ENCODE measurements at regions not wholly inside any gene's neighbourhood (a gene's known extent, or its start where the extent isn't known, plus 50 kb on each side); places are given as distances from the start of the nearest gene placed in this dataset.

DNA sequence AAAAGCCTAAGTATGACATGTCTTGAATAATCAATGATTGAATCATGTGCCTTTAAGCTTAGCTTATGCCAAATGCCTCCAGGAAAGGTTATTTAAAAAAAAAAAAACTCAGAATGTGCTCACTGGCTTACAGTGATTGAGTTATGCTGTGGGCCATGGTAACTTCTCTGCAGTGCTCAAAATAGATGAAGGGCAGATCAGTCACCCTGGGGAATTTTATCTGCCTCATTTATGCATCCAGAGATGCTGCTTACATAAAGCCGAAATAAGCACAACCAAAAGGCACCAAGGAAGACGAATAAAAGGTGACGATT, 118.7 kb upstream of the MDM1 start:
- Mint-ChIP-seq H3K27me3 (ENCODE audit: low read depth) (no peaks in the 10 kb centered on the region), H3K27ac (peak overlapping the region; percentile 94), H3K4me3 (peak overlapping the region; percentile 79), H3K36me3 (ENCODE audit: low read depth) (peaks cover under 1% of the 10 kb centered on the region), H3K9me3 (no peaks in the 10 kb centered on the region), H3K4me1 (ENCODE audit: low read depth) (peaks cover 87% of the 10 kb centered on the region)

DNA sequence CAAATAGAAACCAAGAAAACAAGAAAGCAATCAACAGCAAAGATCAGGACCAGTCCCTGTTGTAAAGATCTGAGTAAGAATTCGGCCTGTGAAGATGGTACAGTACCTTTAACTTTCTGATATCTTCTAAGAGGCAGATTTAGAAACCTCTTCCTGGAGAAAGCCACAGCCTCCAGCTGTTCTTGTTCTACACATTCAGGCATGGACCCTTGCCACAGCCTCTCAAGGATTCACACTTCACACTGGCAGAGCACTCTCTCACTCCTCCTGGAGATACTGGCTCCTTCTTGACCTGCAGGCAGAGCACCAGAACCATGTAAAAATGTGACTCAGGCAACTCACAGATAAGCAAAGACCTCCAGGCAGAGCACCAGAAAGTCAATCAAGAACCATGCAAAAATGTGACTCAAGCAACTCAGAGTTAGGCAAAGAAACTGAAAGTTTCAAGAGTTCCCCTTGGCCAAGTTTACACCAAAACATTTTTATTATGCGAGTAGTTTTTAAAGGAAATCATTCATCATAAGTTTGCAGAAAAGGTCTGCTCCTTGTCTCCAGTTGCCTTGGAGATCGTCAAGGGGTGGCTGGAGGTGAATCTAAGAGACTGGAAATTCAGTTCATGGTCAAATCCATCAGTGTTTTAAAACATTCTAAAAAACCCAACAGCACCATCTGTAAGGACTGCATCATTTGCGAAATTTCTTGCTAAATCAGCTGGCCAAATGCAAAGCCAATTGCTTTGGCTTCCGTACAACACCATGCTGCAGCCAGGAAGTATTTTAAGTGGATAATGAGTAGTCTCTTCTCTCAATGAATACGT, 119.3 kb upstream of the MDM1 start:
- H3K27me3 Mint-ChIP-seq (ENCODE audit: low read depth): no peaks in the 10 kb centered on the region
- peak overlapping the region; percentile 94 for H3K27ac Mint-ChIP-seq
- H3K9me3 Mint-ChIP-seq: no peaks in the 10 kb centered on the region
- peak overlapping the region; percentile 79 for H3K4me3 Mint-ChIP-seq
- peaks cover 3% of the 10 kb centered on the region for H3K36me3 Mint-ChIP-seq (ENCODE audit: low read depth)
- H3K4me1 Mint-ChIP-seq (ENCODE audit: low read depth): peaks cover 89% of the 10 kb centered on the region

GRCh38 chr12:68452078-68452715, 120.0 kb upstream of the MDM1 start:
- peaks cover 86% of the 10 kb centered on the region for H3K4me1 Mint-ChIP-seq (ENCODE audit: low read depth)
- H3K27me3 Mint-ChIP-seq (ENCODE audit: low read depth): no peaks in the 10 kb centered on the region
- peaks cover 3% of the 10 kb centered on the region for H3K36me3 Mint-ChIP-seq (ENCODE audit: low read depth)
- peak overlapping the region; percentile 94 for H3K27ac Mint-ChIP-seq
- H3K9me3 Mint-ChIP-seq: no peaks in the 10 kb centered on the region
- H3K4me3 Mint-ChIP-seq: peak overlapping the region; percentile 64

GRCh38 chr12:68453278-68453677, 121.1 kb upstream of the MDM1 start:
- Mint-ChIP-seq H3K27ac (peak overlapping the region; percentile 94), H3K4me3 (no peak overlapping the region), H3K27me3 (ENCODE audit: low read depth) (no peaks in the 10 kb centered on the region), H3K36me3 (ENCODE audit: low read depth) (peaks cover 7% of the 10 kb centered on the region), H3K4me1 (ENCODE audit: low read depth) (peaks cover 81% of the 10 kb centered on the region), H3K9me3 (no peaks in the 10 kb centered on the region)

- Mint-ChIP-seq H3K27me3 (ENCODE audit: low read depth) (no peaks in the 10 kb centered on the region), H3K27ac (no peak overlapping the region), H3K4me3 (no peak overlapping the region), H3K36me3 (ENCODE audit: low read depth) (peaks cover 7% of the 10 kb centered on the region), H3K9me3 (no peaks in the 10 kb centered on the region), H3K4me1 (ENCODE audit: low read depth) (peaks cover 78% of the 10 kb centered on the region)
Measured at GRCh38 chr12:68453876-68454275, 121.7 kb upstream of the MDM1 start.

DNA sequence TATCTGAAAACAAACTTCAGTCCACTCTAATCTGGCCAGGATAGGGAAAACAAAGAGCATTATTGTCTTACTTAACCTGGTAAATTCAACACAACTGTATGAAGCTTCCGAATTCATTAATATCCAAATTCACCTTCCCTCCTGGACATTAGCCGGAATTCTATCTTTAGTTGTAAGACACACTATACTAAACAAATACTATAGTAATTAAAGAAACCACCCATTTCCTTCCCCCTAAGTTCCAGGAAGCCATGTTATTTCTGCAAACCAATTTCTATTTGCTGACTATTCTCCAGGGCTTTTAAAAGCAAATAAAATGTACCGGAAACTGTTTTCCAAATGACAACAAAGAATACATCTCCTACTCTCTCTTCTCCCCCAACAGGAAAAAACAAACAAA, 122.7 kb upstream of the MDM1 start:
- H3K4me3 Mint-ChIP-seq: peak overlapping the region; percentile 44
- H3K36me3 Mint-ChIP-seq (ENCODE audit: low read depth): peaks cover 7% of the 10 kb centered on the region
- peaks cover 70% of the 10 kb centered on the region for H3K4me1 Mint-ChIP-seq (ENCODE audit: low read depth)
- H3K9me3 Mint-ChIP-seq: no peaks in the 10 kb centered on the region
- H3K27ac Mint-ChIP-seq: peak overlapping the region; percentile 31
- H3K27me3 Mint-ChIP-seq (ENCODE audit: low read depth): no peaks in the 10 kb centered on the region

DNA sequence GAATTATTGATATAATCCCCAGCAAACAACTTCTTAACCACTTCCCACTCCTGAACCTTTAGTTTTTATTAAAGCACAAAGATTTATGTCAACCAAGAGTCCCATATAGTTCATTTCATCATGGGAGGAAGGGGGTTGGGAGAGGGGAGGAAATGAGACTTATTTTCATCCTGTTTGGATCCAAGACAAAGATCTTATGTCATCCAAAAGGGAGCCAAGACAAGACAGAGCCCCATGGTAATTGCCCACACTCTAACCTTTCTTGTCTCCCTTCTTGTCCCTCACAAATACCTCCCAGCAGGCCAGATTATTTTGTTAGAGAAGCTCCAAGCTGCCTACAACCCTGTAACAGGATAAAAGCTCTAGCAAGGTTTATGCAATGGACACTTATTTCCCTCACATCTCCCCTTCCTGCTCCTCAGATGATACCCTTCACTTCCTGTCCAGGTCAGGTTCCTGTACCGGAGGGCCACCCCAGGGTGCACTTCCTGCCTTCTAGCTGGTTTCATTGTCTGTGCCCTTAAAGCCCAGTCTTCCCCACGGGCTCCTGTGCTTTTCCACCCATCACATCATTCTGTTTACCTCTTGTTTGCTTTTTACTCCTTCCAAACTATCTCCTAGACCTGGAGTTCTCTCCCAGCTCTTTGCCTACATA, 123.7 kb upstream of the MDM1 start:
- Mint-ChIP-seq H3K27ac (peak overlapping the region; percentile 31), H3K4me3 (peak overlapping the region; percentile 33), H3K36me3 (ENCODE audit: low read depth) (peaks cover 7% of the 10 kb centered on the region), H3K27me3 (ENCODE audit: low read depth) (no peaks in the 10 kb centered on the region), H3K4me1 (ENCODE audit: low read depth) (peaks cover 63% of the 10 kb centered on the region), H3K9me3 (no peaks in the 10 kb centered on the region)

GRCh38 chr12:68458866-68459265, 126.7 kb upstream of the MDM1 start:
- Mint-ChIP-seq H3K4me1 (ENCODE audit: low read depth) (peaks cover 46% of the 10 kb centered on the region), H3K36me3 (ENCODE audit: low read depth) (peaks cover 11% of the 10 kb centered on the region), H3K9me3 (no peaks in the 10 kb centered on the region), H3K27me3 (ENCODE audit: low read depth) (no peaks in the 10 kb centered on the region), H3K27ac (no peak overlapping the region), H3K4me3 (no peak overlapping the region)

DNA sequence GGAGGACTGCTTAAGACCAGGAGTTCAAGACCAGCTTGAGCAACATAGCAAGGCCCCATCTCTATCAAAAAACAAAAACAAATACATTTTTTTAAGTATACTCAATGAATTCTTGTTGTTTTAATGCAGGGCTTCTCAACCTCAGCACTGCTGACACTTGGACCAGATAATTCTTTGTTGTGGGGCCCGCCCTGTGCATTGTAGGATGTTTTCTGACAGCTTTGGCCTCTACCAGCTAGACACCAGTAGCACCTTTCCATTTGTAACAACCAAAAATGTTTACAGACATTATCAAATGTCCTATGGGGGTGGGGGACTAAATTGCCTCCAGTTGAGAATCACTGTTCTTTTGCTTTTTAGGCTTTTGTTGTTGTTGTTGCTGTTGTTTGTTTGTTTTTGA, 128.1 kb upstream of the MDM1 start:
- peaks cover 33% of the 10 kb centered on the region for H3K4me1 Mint-ChIP-seq (ENCODE audit: low read depth)
- no peaks in the 10 kb centered on the region for H3K9me3 Mint-ChIP-seq
- peaks cover 11% of the 10 kb centered on the region for H3K36me3 Mint-ChIP-seq (ENCODE audit: low read depth)
- H3K27me3 Mint-ChIP-seq (ENCODE audit: low read depth): no peaks in the 10 kb centered on the region
- H3K27ac Mint-ChIP-seq: no peak overlapping the region
- no peak overlapping the region for H3K4me3 Mint-ChIP-seq

- H3K27me3 Mint-ChIP-seq (ENCODE audit: low read depth): no peaks in the 10 kb centered on the region
- no peak overlapping the region for H3K27ac Mint-ChIP-seq
- H3K36me3 Mint-ChIP-seq (ENCODE audit: low read depth): peaks cover 8% of the 10 kb centered on the region
- no peak overlapping the region for H3K4me3 Mint-ChIP-seq
- peaks cover 19% of the 10 kb centered on the region for H3K4me1 Mint-ChIP-seq (ENCODE audit: low read depth)
- no peaks in the 10 kb centered on the region for H3K9me3 Mint-ChIP-seq
Measured at GRCh38 chr12:68461645-68462044, 129.5 kb upstream of the MDM1 start.

- Mint-ChIP-seq H3K9me3 (no peaks in the 10 kb centered on the region), H3K4me1 (ENCODE audit: low read depth) (peaks cover 14% of the 10 kb centered on the region), H3K27ac (peak overlapping the region; percentile 76), H3K36me3 (ENCODE audit: low read depth) (peaks cover 4% of the 10 kb centered on the region), H3K27me3 (ENCODE audit: low read depth) (no peaks in the 10 kb centered on the region), H3K4me3 (peak overlapping the region; percentile 57)
Measured at GRCh38 chr12:68462803-68463202, 130.6 kb upstream of the MDM1 start.

DNA sequence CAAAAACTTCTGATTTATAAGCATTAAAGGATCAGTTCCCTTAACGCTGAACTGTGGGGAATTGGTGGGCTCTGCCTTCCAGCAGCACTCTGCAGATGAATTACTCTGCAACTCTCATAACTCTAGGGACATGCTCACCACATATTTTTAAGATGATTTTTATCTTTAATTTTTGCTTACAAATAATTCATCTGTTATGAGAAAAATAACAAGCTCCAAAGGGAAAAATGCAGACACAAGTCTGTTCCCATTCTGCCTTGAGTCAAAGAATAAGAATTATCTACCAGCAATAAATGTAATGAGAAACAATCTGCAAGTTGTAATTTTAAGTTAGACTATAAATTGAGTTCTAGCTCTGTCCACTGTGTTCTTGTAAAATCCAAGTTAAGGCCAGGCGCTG, 133.1 kb upstream of the MDM1 start:
- Mint-ChIP-seq H3K9me3 (no peaks in the 10 kb centered on the region), H3K27ac (no peak overlapping the region), H3K36me3 (ENCODE audit: low read depth) (peaks cover 7% of the 10 kb centered on the region), H3K27me3 (ENCODE audit: low read depth) (no peaks in the 10 kb centered on the region), H3K4me1 (ENCODE audit: low read depth) (peaks cover 16% of the 10 kb centered on the region), H3K4me3 (no peak overlapping the region)

GRCh38 chr12:68467514-68467913, 135.4 kb upstream of the MDM1 start:
- Mint-ChIP-seq H3K4me3 (no peak overlapping the region), H3K9me3 (no peaks in the 10 kb centered on the region), H3K4me1 (ENCODE audit: low read depth) (peaks cover 16% of the 10 kb centered on the region), H3K27me3 (ENCODE audit: low read depth) (no peaks in the 10 kb centered on the region), H3K27ac (no peak overlapping the region), H3K36me3 (ENCODE audit: low read depth) (peaks cover 9% of the 10 kb centered on the region)

DNA sequence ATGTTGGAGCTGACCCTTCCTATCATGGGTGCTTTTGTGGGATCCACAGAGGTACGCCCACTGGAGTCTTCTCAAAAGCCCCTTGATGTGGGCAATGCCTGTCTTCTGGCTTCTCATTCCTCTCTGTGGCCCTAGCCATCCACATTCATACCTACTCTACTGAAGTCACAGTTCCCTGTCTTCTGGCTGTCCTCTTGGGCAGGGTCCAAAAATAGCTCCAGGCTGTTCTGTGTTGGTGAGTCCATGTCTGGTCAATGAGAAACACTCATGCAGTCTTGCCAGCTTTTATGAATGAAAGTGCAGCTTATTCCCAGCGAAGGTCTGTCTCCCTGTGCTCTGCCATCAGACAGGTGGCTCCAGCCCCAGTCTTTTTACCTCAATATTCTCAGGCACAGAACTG, 135.9 kb upstream of the MDM1 start:
- peaks cover 11% of the 10 kb centered on the region for H3K4me1 Mint-ChIP-seq (ENCODE audit: low read depth)
- H3K27ac Mint-ChIP-seq: no peak overlapping the region
- peaks cover 5% of the 10 kb centered on the region for H3K36me3 Mint-ChIP-seq (ENCODE audit: low read depth)
- no peaks in the 10 kb centered on the region for H3K9me3 Mint-ChIP-seq
- no peaks in the 10 kb centered on the region for H3K27me3 Mint-ChIP-seq (ENCODE audit: low read depth)
- no peak overlapping the region for H3K4me3 Mint-ChIP-seq

- H3K36me3 Mint-ChIP-seq (ENCODE audit: low read depth): peaks cover 5% of the 10 kb centered on the region
- H3K4me3 Mint-ChIP-seq: no peak overlapping the region
- no peak overlapping the region for H3K27ac Mint-ChIP-seq
- H3K4me1 Mint-ChIP-seq (ENCODE audit: low read depth): peaks cover 6% of the 10 kb centered on the region
- no peaks in the 10 kb centered on the region for H3K27me3 Mint-ChIP-seq (ENCODE audit: low read depth)
- no peaks in the 10 kb centered on the region for H3K9me3 Mint-ChIP-seq
Measured at GRCh38 chr12:68469113-68469512, 137.0 kb upstream of the MDM1 start.

Measured in T-helper 1 cell treated with Interleukin-12 subunit alpha and Interleukin-12 subunit beta and Interleukin-4 antibody, amounts not matched to agents 30 μg/mL and 1 μg/mL, for 36 hours (primary cell).